ENCODE measurements at regions not wholly inside any gene's neighbourhood (a gene's known extent, or its start where the extent isn't known, plus 50 kb on each side); places are given as distances from the start of the nearest gene placed in this dataset.

GRCh38 chr5:3217771-3218495, 377.7 kb upstream of the IRX1 start:
- Mint-ChIP-seq H3K9me3 (no peaks in the 10 kb centered on the region), H3K27ac (no peak overlapping the region), H3K36me3 (no peaks in the 10 kb centered on the region), H3K4me1 (no peaks in the 10 kb centered on the region), H3K27me3 (no peaks in the 10 kb centered on the region), H3K4me3 (no peak overlapping the region)

GRCh38 chr5:3217114-3217513, 378.5 kb upstream of the IRX1 start:
- Mint-ChIP-seq H3K27ac (no peak overlapping the region), H3K4me3 (no peak overlapping the region), H3K4me1 (no peaks in the 10 kb centered on the region), H3K27me3 (no peaks in the 10 kb centered on the region), H3K9me3 (no peaks in the 10 kb centered on the region), H3K36me3 (no peaks in the 10 kb centered on the region)

- Mint-ChIP-seq H3K27ac (no peak overlapping the region), H3K4me1 (no peaks in the 10 kb centered on the region), H3K27me3 (no peaks in the 10 kb centered on the region), H3K36me3 (no peaks in the 10 kb centered on the region), H3K4me3 (no peak overlapping the region), H3K9me3 (no peaks in the 10 kb centered on the region)
Measured at GRCh38 chr5:3216386-3216785, 379.2 kb upstream of the IRX1 start.

- Mint-ChIP-seq H3K36me3 (no peaks in the 10 kb centered on the region), H3K27me3 (no peaks in the 10 kb centered on the region), H3K27ac (no peak overlapping the region), H3K9me3 (no peaks in the 10 kb centered on the region), H3K4me3 (no peak overlapping the region), H3K4me1 (no peaks in the 10 kb centered on the region)
Measured at GRCh38 chr5:3214838-3215374, 380.7 kb upstream of the IRX1 start.

GRCh38 chr5:3214396-3214795, 381.2 kb upstream of the IRX1 start:
- Mint-ChIP-seq H3K36me3 (no peaks in the 10 kb centered on the region), H3K4me3 (no peak overlapping the region)

GRCh38 chr5:3212869-3213268, 382.8 kb upstream of the IRX1 start:
- H3K4me3 Mint-ChIP-seq: no peak overlapping the region
- no peaks in the 10 kb centered on the region for H3K36me3 Mint-ChIP-seq
- H3K27me3 Mint-ChIP-seq: no peaks in the 10 kb centered on the region
- H3K27ac Mint-ChIP-seq: no peak overlapping the region
- H3K9me3 Mint-ChIP-seq: peaks cover 4% of the 10 kb centered on the region
- H3K4me1 Mint-ChIP-seq: no peaks in the 10 kb centered on the region

More at GRCh38 chr5:3214396-3214795, 381.2 kb upstream of the IRX1 start:
- Mint-ChIP-seq H3K27me3 (no peaks in the 10 kb centered on the region), H3K27ac (no peak overlapping the region), H3K4me1 (no peaks in the 10 kb centered on the region), H3K9me3 (no peaks in the 10 kb centered on the region)

- H3K36me3 Mint-ChIP-seq: no peaks in the 10 kb centered on the region
- H3K9me3 Mint-ChIP-seq: peaks cover 6% of the 10 kb centered on the region
- H3K27ac Mint-ChIP-seq: no peak overlapping the region
- H3K4me3 Mint-ChIP-seq: no peak overlapping the region
- no peaks in the 10 kb centered on the region for H3K27me3 Mint-ChIP-seq
- H3K4me1 Mint-ChIP-seq: no peaks in the 10 kb centered on the region
Measured at GRCh38 chr5:3210531-3210930, 385.1 kb upstream of the IRX1 start.

- H3K36me3 Mint-ChIP-seq: no peaks in the 10 kb centered on the region
- H3K4me3 Mint-ChIP-seq: no peak overlapping the region
- no peak overlapping the region for H3K27ac Mint-ChIP-seq
- H3K9me3 Mint-ChIP-seq: peaks cover 11% of the 10 kb centered on the region
- no peaks in the 10 kb centered on the region for H3K27me3 Mint-ChIP-seq
- H3K4me1 Mint-ChIP-seq: no peaks in the 10 kb centered on the region
Measured at GRCh38 chr5:3209918-3210317, 385.7 kb upstream of the IRX1 start.

- H3K27ac Mint-ChIP-seq: no peak overlapping the region
- H3K27me3 Mint-ChIP-seq: peaks cover 9% of the 10 kb centered on the region
Measured at GRCh38 chr5:3202570-3202969, 393.1 kb upstream of the IRX1 start.

GRCh38 chr5:3201941-3202340, 393.7 kb upstream of the IRX1 start:
- H3K36me3 Mint-ChIP-seq: no peaks in the 10 kb centered on the region
- peaks cover 13% of the 10 kb centered on the region for H3K27me3 Mint-ChIP-seq
- H3K27ac Mint-ChIP-seq: no peak overlapping the region
- H3K9me3 Mint-ChIP-seq: peaks cover 6% of the 10 kb centered on the region
- no peaks in the 10 kb centered on the region for H3K4me1 Mint-ChIP-seq
- H3K4me3 Mint-ChIP-seq: no peak overlapping the region

More at GRCh38 chr5:3202570-3202969, 393.1 kb upstream of the IRX1 start:
- no peak overlapping the region for H3K4me3 Mint-ChIP-seq
- peaks cover 6% of the 10 kb centered on the region for H3K9me3 Mint-ChIP-seq
- no peaks in the 10 kb centered on the region for H3K36me3 Mint-ChIP-seq
- no peaks in the 10 kb centered on the region for H3K4me1 Mint-ChIP-seq

GRCh38 chr5:3201121-3201520, 394.5 kb upstream of the IRX1 start:
- peaks cover 6% of the 10 kb centered on the region for H3K9me3 Mint-ChIP-seq
- H3K27me3 Mint-ChIP-seq: peaks cover 13% of the 10 kb centered on the region
- H3K4me3 Mint-ChIP-seq: no peak overlapping the region
- no peaks in the 10 kb centered on the region for H3K4me1 Mint-ChIP-seq
- H3K27ac Mint-ChIP-seq: no peak overlapping the region
- no peaks in the 10 kb centered on the region for H3K36me3 Mint-ChIP-seq

- H3K27me3 Mint-ChIP-seq: peaks cover 13% of the 10 kb centered on the region
- H3K27ac Mint-ChIP-seq: no peak overlapping the region
- H3K4me3 Mint-ChIP-seq: no peak overlapping the region
- no peaks in the 10 kb centered on the region for H3K36me3 Mint-ChIP-seq
- H3K9me3 Mint-ChIP-seq: peaks cover under 1% of the 10 kb centered on the region
- H3K4me1 Mint-ChIP-seq: no peaks in the 10 kb centered on the region
Measured at GRCh38 chr5:3199962-3200755, 395.5 kb upstream of the IRX1 start.

- H3K36me3 Mint-ChIP-seq: no peaks in the 10 kb centered on the region
- H3K27ac Mint-ChIP-seq: no peak overlapping the region
- H3K4me1 Mint-ChIP-seq: no peaks in the 10 kb centered on the region
- no peaks in the 10 kb centered on the region for H3K9me3 Mint-ChIP-seq
- H3K27me3 Mint-ChIP-seq: peaks cover 13% of the 10 kb centered on the region
- no peak overlapping the region for H3K4me3 Mint-ChIP-seq
Measured at GRCh38 chr5:3198074-3198449, 397.6 kb upstream of the IRX1 start.

GRCh38 chr5:3197304-3198073, 398.1 kb upstream of the IRX1 start:
- Mint-ChIP-seq H3K36me3 (no peaks in the 10 kb centered on the region), H3K4me3 (no peak overlapping the region), H3K27me3 (peaks cover 13% of the 10 kb centered on the region), H3K27ac (no peak overlapping the region), H3K9me3 (no peaks in the 10 kb centered on the region), H3K4me1 (no peaks in the 10 kb centered on the region)

GRCh38 chr5:3195994-3196393, 399.6 kb upstream of the IRX1 start:
- Mint-ChIP-seq H3K27me3 (peaks cover 10% of the 10 kb centered on the region), H3K36me3 (no peaks in the 10 kb centered on the region), H3K4me3 (no peak overlapping the region), H3K27ac (no peak overlapping the region), H3K9me3 (no peaks in the 10 kb centered on the region), H3K4me1 (no peaks in the 10 kb centered on the region)

GRCh38 chr5:3194684-3195083, 400.9 kb upstream of the IRX1 start:
- Mint-ChIP-seq H3K9me3 (no peaks in the 10 kb centered on the region), H3K27ac (no peak overlapping the region), H3K27me3 (peaks cover 9% of the 10 kb centered on the region), H3K36me3 (no peaks in the 10 kb centered on the region), H3K4me1 (no peaks in the 10 kb centered on the region), H3K4me3 (no peak overlapping the region)

Data from activated naive CD4-positive, alpha-beta T cell treated with anti-CD3 and anti-CD28 coated beads, Interleukin-2, amount 50 U/mL, for 24 hours (primary cell).